Parathyroid adenoma (tissue), 2 donors: ENCODE measurements at regions not wholly inside any gene's neighbourhood (a gene's known extent, or its start where the extent isn't known, plus 50 kb on each side); places are given as distances from the start of the nearest gene placed in this dataset.

Experiments
- H2AFZ ChIP-seq: fragments of 300-600 bp; sonication (generic); one replicate; pipeline ENCODE4 v1.7.0; 2017; ENCODE audit warnings: antibody characterized with exemption, mild to moderate bottlenecking
- H3K27ac ChIP-seq: fragments of 300-600 bp; sonication (generic); one replicate; pipeline ENCODE4 v1.7.0; 2017
- H3K27me3 ChIP-seq: fragments of 300-600 bp; sonication (generic); one replicate; pipeline ENCODE4 v1.7.0; 2017; ENCODE audit warnings: low read length; ENCODE audit not compliant: control insufficient read depth, insufficient read depth
- H3K36me3 ChIP-seq: fragments of 300-600 bp; sonication (generic); one replicate; pipeline ENCODE4 v1.7.0; 2017; ENCODE audit warnings: low read length; ENCODE audit not compliant: control insufficient read depth, insufficient read depth
- H3K4me1 ChIP-seq: fragments of 300-600 bp; sonication (generic); one replicate; pipeline ENCODE4 v1.7.0; 2017; ENCODE audit warnings: control low read depth
- H3K4me2 ChIP-seq: fragments of 300-600 bp; sonication (generic); one replicate; pipeline ENCODE4 v1.7.0; 2017; ENCODE audit warnings: low read length
- H3K4me3 ChIP-seq: fragments of 300-600 bp; sonication (generic); one replicate; pipeline ENCODE4 v1.7.0; 2017; ENCODE audit warnings: low read depth, low read length
- H3K79me2 ChIP-seq: fragments of 300-600 bp; sonication (generic); one replicate; pipeline ENCODE4 v1.7.0; 2017; ENCODE audit warnings: control low read depth
- H3K9ac ChIP-seq: fragments of 300-600 bp; sonication (generic); one replicate; pipeline ENCODE4 v1.7.0; 2017; ENCODE audit warnings: mild to moderate bottlenecking
- H3K9me3 ChIP-seq: fragments of 300-600 bp; sonication (generic); one replicate; pipeline ENCODE4 v1.7.0; 2017; ENCODE audit warnings: low read length; ENCODE audit not compliant: control insufficient read depth
- TF ChIP-seq, protein P1 (sequence below): fragments of 300-600 bp; sonication (generic); IDR thresholded peaks from one replicate; pipeline ENCODE4 v1.7.0; 2017; ENCODE audit warnings: antibody characterized with exemption, mild to moderate bottlenecking
- donor health status: primary hyperparathyroidism.

DNA sequence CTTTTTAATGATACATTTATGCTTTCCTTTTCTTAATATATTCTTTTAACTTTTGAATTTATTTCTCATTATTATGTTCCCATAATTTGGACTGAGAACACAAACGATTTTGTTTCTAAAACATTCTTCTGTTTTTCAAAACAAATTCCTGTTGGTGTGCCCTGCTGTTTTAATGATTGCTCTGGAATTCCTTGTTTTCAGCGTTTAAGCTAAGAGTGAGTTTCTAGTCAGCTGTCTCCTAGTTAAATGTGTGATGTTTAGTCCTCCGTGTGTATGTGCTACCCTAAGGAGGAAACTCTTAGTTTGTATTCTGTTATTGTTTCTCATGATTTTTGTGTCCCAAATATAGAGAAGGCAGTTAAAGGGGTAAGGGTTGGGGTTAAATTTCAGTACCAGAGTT is 306.1 kb upstream of the RGS17 start:
- Histone ChIP-seq H3K9ac (no peak overlapping the region), H3K27ac (no peak overlapping the region), H2AFZ (no peak overlapping the region), H3K79me2 (no peaks in the 10 kb centered on the region), H3K4me3 (no peak overlapping the region), H3K9me3 (no peaks in the 10 kb centered on the region), H3K36me3 (no peaks in the 10 kb centered on the region), H3K4me2 (no peak overlapping the region), H3K4me1 (no peaks in the 10 kb centered on the region), H3K27me3 (no peaks in the 10 kb centered on the region)
- TF ChIP-seq, protein P1, sequence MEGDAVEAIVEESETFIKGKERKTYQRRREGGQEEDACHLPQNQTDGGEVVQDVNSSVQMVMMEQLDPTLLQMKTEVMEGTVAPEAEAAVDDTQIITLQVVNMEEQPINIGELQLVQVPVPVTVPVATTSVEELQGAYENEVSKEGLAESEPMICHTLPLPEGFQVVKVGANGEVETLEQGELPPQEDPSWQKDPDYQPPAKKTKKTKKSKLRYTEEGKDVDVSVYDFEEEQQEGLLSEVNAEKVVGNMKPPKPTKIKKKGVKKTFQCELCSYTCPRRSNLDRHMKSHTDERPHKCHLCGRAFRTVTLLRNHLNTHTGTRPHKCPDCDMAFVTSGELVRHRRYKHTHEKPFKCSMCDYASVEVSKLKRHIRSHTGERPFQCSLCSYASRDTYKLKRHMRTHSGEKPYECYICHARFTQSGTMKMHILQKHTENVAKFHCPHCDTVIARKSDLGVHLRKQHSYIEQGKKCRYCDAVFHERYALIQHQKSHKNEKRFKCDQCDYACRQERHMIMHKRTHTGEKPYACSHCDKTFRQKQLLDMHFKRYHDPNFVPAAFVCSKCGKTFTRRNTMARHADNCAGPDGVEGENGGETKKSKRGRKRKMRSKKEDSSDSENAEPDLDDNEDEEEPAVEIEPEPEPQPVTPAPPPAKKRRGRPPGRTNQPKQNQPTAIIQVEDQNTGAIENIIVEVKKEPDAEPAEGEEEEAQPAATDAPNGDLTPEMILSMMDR: no peak

- TF ChIP-seq, protein P1: no peak
- Histone ChIP-seq H3K79me2 (no peaks in the 10 kb centered on the region), H3K9ac (no peak overlapping the region), H3K4me1 (no peaks in the 10 kb centered on the region), H3K9me3 (no peaks in the 10 kb centered on the region), H3K27ac (no peak overlapping the region), H3K4me3 (no peak overlapping the region), H2AFZ (no peak overlapping the region), H3K36me3 (no peaks in the 10 kb centered on the region), H3K27me3 (no peaks in the 10 kb centered on the region), H3K4me2 (no peak overlapping the region)
These were observed 305.3 kb upstream of the RGS17 start for GRCh38 chr6:153436351-153436750.

DNA sequence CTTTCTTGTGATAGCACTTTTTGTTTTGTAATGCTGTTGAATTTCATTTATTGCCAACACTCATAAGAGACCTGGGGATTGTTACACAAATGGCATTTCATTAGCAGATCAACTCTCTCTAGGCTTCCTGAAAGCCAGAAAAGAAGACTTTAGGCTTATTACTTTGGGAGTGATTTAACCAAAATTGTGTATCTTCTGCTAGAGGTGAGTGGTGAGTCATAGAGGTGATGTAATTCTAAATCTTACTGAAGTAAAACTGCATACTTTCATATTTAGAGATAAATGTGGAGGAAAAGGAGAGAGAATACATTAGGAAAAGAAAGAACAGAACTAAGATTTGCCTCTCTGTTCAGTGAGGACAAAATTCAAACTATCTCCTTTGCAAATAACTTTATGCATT is 304.7 kb upstream of the RGS17 start:
- H2AFZ ChIP-seq: no peak overlapping the region
- TF ChIP-seq, protein P1: no peak
- no peak overlapping the region for H3K9ac ChIP-seq
- no peaks in the 10 kb centered on the region for H3K9me3 ChIP-seq
- H3K27me3 ChIP-seq: no peaks in the 10 kb centered on the region
- H3K4me3 ChIP-seq: no peak overlapping the region
- no peak overlapping the region for H3K27ac ChIP-seq
- no peaks in the 10 kb centered on the region for H3K4me1 ChIP-seq
- H3K36me3 ChIP-seq: no peaks in the 10 kb centered on the region
- H3K79me2 ChIP-seq: no peaks in the 10 kb centered on the region
- no peak overlapping the region for H3K4me2 ChIP-seq

- Histone ChIP-seq H2AFZ (no peak overlapping the region), H3K4me3 (no peak overlapping the region), H3K9ac (no peak overlapping the region), H3K4me2 (no peak overlapping the region), H3K36me3 (no peaks in the 10 kb centered on the region), H3K9me3 (no peaks in the 10 kb centered on the region), H3K4me1 (no peaks in the 10 kb centered on the region), H3K27ac (no peak overlapping the region), H3K79me2 (no peaks in the 10 kb centered on the region), H3K27me3 (no peaks in the 10 kb centered on the region)
- TF ChIP-seq, protein P1: no peak
These were observed 294.5 kb upstream of the RGS17 start for GRCh38 chr6:153425536-153425935.

- Histone ChIP-seq H3K27ac (no peak overlapping the region), H3K4me1 (no peaks in the 10 kb centered on the region), H3K9ac (no peak overlapping the region), H2AFZ (no peak overlapping the region), H3K27me3 (no peaks in the 10 kb centered on the region), H3K79me2 (no peaks in the 10 kb centered on the region), H3K4me2 (no peak overlapping the region), H3K9me3 (no peaks in the 10 kb centered on the region), H3K36me3 (no peaks in the 10 kb centered on the region), H3K4me3 (no peak overlapping the region)
- TF ChIP-seq, protein P1: no peak
These were observed 293.8 kb upstream of the RGS17 start for GRCh38 chr6:153424719-153425400.
